ENCODE measurements at regions not wholly inside any gene's neighbourhood (a gene's known extent, or its start where the extent isn't known, plus 50 kb on each side); places are given as distances from the start of the nearest gene placed in this dataset.
A peak's percentile ranks its signal among the peaks of the same experiment; 100 is the strongest.
"Not testable (repeated sequence)": the region's sequence is repeated elsewhere in the genome, so short reads cannot be mapped to it uniquely, and the experiment has no call there.

DNA sequence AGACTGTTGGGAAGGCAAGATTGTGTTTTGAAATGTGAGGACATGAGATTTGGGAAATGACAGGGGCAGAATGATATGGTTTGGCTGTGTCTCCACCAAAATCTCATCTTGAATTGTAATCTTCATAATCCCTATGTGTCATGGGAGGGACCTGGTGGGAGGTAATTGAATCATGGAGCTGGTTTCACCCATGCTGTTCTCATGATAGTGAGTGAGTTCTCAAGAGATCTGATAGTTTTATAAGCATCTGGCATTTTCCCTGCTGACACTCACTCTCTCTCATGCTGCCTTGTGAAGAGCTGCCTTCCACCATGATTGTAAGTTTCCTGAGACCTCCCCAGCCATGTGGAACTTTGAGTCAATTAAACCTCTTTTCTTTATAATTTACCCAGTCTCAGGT, 406.2 kb downstream of the KIF20B start:
- H3K4me3 Mint-ChIP-seq; DNase-seq; H3K27me3 Mint-ChIP-seq; H3K4me1 Mint-ChIP-seq; H3K36me3 Mint-ChIP-seq (ENCODE audit: low read depth); H3K9me3 Mint-ChIP-seq; H3K27ac Mint-ChIP-seq; intact Hi-C loops (cut with micrococcal nuclease): not testable (repeated sequence)

DNA sequence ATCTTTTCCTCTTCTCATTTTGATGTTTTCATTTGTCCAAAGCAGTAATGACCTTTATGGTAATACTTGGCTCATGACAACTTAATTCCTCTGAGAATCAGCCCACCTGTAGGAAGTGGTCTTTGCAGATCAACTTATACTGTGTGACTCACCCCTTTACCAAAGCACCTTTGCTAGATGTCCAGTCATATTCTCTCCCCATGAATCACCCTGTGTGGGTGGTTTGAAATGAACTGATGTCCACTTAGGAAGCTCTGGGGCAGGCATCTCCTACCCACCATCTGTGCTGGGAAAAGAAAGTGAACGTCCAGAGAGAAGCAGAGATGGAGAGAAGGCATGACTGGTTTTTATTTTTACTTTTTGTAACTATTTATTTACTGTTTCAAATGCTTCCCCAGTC, 410.3 kb downstream of the KIF20B start:
- no peaks in the 10 kb centered on the region for H3K36me3 Mint-ChIP-seq (ENCODE audit: low read depth)
- no peaks in the 10 kb centered on the region for H3K27me3 Mint-ChIP-seq

DNA sequence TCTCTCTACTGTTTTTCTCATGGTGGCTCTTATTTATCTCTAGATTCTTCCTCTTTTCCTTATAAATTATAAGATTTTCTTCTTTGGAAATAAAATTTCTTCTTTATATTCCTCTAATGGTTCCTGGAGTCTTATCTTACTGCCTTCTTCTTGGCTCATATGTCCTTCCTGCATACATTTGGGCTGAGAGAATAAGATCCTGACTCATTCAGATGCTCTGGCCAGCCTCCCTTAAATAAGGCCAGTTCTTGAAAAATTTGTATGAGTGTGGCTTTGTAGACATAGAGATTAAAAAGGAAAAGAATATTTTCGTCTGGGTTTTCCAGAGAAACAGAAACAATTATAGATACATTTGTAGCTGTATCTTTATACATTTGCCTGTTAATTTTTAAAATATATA, 411.3 kb downstream of the KIF20B start:
- Mint-ChIP-seq H3K36me3 (ENCODE audit: low read depth) (no peaks in the 10 kb centered on the region), H3K4me1 (no peaks in the 10 kb centered on the region), H3K4me3 (no peak overlapping the region), H3K27me3 (no peaks in the 10 kb centered on the region), H3K27ac (no peak overlapping the region), H3K9me3 (peaks cover 6% of the 10 kb centered on the region)
- DNase-seq = no peak
- intact Hi-C loops (cut with micrococcal nuclease) = no loop called here

More for the DNA sequence above, 410.3 kb downstream of the KIF20B start:
- intact Hi-C loops (cut with micrococcal nuclease) = no loop called here
- no peaks in the 10 kb centered on the region for H3K4me1 Mint-ChIP-seq
- no peak overlapping the region for H3K4me3 Mint-ChIP-seq
- DNase-seq = no peak
- H3K9me3 Mint-ChIP-seq = peaks cover 6% of the 10 kb centered on the region
- H3K27ac Mint-ChIP-seq = no peak overlapping the region

DNA sequence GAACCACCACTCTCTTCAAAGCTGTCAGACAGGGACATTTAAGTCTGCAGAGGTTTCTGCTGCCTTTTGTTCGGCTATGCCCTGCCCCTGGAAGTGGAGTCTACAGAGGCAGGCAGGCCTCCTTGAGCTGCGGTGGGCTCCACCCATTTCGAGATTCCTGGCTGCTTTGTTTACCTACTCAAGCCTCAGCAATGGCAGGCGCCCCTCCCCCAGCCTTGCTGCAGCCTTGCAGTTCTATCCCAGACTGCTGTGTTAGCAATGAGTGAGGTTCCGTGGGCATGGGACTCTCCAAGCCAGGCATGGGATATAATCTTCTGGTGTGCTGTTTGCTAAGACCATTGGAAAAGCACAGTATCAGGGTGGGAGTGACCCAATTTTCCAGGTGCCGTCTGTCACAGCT, 417.2 kb downstream of the KIF20B start:
- H3K27me3 Mint-ChIP-seq; H3K4me3 Mint-ChIP-seq; H3K36me3 Mint-ChIP-seq (ENCODE audit: low read depth); intact Hi-C loops (cut with micrococcal nuclease); H3K27ac Mint-ChIP-seq; DNase-seq; H3K4me1 Mint-ChIP-seq: not testable (repeated sequence)
- peaks cover 12% of the 10 kb centered on the region for H3K9me3 Mint-ChIP-seq

DNA sequence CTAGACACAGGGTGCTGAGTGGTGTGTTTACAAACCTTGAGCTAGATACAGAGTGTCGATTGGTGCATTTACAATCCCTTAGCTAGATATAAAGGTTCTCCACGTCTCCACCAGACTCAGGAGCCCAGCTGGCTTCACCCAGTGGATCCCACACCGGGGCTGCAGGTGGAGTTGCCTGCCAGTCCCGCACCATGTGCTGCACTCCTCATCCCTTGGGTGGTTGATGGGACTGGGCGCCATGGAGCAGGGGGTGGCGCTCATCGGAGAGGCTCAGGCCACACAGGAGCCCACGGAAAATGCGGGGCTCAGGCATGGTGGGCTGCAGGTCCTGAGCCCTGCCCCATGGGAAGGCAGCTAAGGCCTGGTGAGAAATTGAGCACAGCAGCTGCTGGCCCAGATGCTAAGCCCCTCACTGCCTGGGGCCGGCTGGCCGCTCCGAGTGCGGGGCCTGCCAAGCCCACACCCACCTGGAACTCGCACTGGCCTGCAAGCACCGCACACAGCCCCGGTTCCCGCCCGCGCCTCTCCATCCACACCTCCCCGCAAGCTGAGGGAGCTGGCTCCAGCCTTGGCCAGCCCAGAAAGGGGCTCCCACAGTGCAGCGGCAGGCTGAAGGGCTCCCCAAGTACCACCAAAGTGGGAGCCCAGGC, 418.4 kb downstream of the KIF20B start:
- H3K27me3 Mint-ChIP-seq; DNase-seq; H3K4me3 Mint-ChIP-seq; H3K36me3 Mint-ChIP-seq (ENCODE audit: low read depth); intact Hi-C loops (cut with micrococcal nuclease); H3K27ac Mint-ChIP-seq; H3K4me1 Mint-ChIP-seq: not testable (repeated sequence)
- peaks cover 12% of the 10 kb centered on the region for H3K9me3 Mint-ChIP-seq

DNA sequence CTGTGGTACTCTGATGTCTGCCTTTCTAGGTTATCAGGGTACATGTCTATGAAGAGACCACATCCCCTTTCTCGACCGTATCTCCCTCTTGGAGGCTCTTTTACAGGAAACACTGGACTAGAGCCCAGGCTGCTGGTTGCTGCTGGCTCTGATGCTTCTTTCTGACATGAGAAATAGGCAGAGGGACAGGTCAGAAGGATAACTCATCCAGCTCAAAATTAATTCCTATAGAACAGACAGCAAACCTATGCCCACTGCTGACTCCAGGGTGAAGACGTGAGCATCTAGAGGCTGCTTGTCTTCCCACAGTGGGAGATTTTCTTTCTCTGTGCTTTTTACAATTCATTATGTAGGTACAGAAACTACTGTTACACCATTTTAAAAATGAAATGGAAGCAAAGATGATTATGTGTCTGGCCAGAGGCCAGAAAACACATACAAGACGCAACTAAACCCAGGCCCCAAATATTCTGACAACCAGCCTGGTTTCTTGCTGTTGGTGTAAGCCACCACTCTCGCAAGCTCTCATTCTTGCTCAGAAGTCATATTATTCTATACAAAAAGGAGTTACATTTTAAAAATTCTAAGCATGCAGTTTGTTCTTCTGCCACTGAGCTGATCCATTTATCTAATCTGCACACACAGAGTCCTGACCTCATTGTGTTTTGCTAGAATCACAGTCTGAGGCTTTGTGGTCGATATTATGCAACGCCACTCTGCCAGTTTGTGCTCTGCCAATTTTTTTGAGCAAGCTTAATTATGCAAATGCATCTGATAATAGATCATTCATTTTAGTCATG, 424.3 kb downstream of the KIF20B start:
- Mint-ChIP-seq H3K36me3 (ENCODE audit: low read depth) (no peaks in the 10 kb centered on the region), H3K9me3 (no peaks in the 10 kb centered on the region), H3K4me3 (no peak overlapping the region), H3K4me1 (no peaks in the 10 kb centered on the region), H3K27ac (no peak overlapping the region), H3K27me3 (no peaks in the 10 kb centered on the region)
- intact Hi-C loops (cut with micrococcal nuclease) = no loop called here
- no peak for DNase-seq

DNA sequence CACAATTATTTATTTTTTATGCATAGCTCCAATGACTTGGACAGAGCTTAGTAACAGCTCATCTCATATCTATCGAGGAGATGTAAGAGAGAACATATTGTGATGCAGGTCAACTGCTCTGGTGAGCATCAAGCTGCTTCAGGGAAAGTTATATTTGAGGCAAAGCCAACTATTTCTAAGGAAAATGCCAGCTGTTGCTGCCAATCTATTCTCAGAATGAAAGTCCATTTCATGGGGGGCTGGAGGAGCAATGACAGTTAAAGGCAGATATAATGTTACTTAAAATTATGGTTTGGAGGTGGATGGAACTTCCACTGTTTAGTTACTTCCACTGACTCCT, 424.8 kb downstream of the KIF20B start:
- Mint-ChIP-seq H3K36me3 (ENCODE audit: low read depth) (no peaks in the 10 kb centered on the region), H3K4me3 (no peak overlapping the region), H3K9me3 (no peaks in the 10 kb centered on the region), H3K27me3 (no peaks in the 10 kb centered on the region), H3K4me1 (no peaks in the 10 kb centered on the region), H3K27ac (no peak overlapping the region)
- no peak for DNase-seq
- intact Hi-C loops (cut with micrococcal nuclease) = no loop called here

DNA sequence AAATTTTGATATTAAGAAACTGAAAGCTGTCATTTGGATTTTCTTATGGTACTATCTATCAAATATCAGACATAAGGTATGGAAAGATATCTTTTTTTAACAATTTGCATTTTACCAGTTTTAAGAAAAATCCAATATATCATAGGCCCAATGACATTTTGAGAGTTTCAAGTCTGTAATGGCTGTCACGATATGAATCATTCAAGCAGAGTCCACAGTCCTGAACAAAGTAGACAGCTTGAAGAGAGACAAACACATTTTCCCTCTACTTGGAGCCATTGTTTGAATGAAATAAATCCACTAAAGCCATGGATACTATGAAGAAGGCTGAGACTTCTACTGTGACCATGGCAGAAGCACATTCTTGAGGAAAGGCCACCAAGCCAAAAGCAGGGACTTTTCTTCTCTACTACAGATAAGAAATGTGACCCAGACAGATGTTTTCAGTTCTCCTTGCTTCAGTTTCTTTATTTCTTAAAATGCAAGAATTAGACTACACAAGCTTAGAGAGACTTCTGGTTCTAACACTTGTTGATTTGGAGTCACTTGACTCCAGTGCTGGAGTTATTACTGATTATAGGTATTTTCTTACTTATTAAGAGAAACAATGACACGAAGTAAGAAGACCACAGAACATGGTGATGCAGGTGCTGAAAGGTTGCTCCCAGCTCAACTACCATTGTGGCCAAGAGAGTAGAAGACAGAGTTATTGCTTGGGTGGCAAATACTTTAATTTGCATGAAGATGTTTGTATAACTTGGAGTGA, 429.1 kb downstream of the KIF20B start:
- H3K36me3 Mint-ChIP-seq (ENCODE audit: low read depth) = no peaks in the 10 kb centered on the region
- H3K27me3 Mint-ChIP-seq = no peaks in the 10 kb centered on the region
- DNase-seq = no peak
- no peak overlapping the region for H3K4me3 Mint-ChIP-seq
- H3K27ac Mint-ChIP-seq = no peak overlapping the region
- no peaks in the 10 kb centered on the region for H3K4me1 Mint-ChIP-seq
- intact Hi-C loops (cut with micrococcal nuclease) = no loop called here
- H3K9me3 Mint-ChIP-seq = no peaks in the 10 kb centered on the region

DNA sequence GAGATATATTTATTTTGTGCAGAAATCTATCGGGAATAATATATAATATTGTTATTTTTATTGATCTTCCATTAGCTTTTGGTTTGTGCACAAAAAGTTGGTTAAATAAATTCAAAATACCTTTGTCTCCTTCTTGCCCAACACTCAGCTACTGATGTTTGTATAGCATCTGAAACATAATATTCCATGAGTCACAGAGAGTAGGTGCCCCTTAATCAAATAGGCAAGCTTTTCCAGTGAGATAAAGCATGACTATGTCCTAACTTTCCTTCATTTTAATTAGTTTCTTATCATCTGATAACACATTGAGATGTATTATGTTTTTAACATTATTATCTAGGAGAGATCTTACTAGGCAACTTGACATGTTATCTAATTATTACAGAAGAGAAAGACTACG, 432.2 kb downstream of the KIF20B start:
- no peaks in the 10 kb centered on the region for H3K36me3 Mint-ChIP-seq (ENCODE audit: low read depth)
- H3K4me3 Mint-ChIP-seq = no peak overlapping the region
- no peaks in the 10 kb centered on the region for H3K4me1 Mint-ChIP-seq
- peaks cover 14% of the 10 kb centered on the region for H3K9me3 Mint-ChIP-seq
- intact Hi-C loops (cut with micrococcal nuclease) = no loop called here
- H3K27me3 Mint-ChIP-seq = no peaks in the 10 kb centered on the region
- DNase-seq = no peak
- H3K27ac Mint-ChIP-seq = no peak overlapping the region

DNA sequence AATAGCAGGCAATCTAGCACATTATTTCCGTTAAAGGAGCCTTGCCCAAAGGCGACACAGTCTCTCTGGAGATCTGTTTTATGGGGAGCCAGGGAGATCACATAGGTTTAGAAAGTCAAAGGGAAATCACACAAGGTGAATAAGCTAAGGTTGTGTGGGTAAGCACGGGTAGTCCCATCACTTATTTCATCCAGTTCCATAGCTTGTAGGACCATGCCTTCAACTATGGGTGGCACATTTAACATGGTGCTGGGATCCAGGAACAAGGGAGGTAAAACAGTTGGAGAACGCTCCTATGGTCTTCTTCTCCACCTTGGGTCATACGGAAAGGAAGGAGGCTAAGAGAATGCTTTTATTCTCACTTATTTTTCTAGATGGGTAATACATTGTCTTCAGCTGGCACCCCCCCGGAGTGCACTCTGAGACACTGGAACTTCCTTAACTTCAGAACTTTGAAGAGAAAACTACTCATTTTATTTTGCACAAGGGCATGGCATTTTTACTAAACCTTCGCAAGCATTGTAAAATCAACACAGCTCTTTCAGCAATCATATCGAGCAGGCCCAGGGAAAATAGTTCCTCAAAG, 435.4 kb downstream of the KIF20B start:
- no peak overlapping the region for H3K4me3 Mint-ChIP-seq
- intact Hi-C loops (cut with micrococcal nuclease) = no loop called here
- no peaks in the 10 kb centered on the region for H3K27me3 Mint-ChIP-seq
- no peak overlapping the region for H3K27ac Mint-ChIP-seq
- no peaks in the 10 kb centered on the region for H3K4me1 Mint-ChIP-seq
- DNase-seq = peak; percentile 55
- H3K9me3 Mint-ChIP-seq = peaks cover 14% of the 10 kb centered on the region
- H3K36me3 Mint-ChIP-seq (ENCODE audit: low read depth) = no peaks in the 10 kb centered on the region

DNA sequence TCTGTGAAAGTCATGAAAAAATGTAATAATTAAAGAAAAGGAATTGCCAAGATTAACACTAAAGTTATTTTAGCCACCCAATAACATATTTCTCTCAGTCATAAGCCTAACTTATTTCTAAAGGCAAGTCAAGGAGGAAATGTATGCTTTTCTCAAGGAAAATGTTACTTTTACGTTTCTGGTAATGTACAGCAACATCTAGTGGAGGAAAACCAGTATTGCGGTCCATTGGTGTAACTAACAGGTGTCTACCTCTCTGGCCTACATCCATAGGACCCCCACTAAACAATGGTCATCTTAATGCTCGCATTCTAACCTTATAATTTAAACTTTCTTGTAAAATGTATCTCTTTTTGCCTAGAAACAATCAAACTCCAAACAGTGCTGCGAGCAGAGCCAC, 437.5 kb downstream of the KIF20B start:
- Mint-ChIP-seq H3K27ac (no peak overlapping the region), H3K36me3 (ENCODE audit: low read depth) (no peaks in the 10 kb centered on the region), H3K4me3 (no peak overlapping the region), H3K9me3 (peaks cover 14% of the 10 kb centered on the region), H3K27me3 (no peaks in the 10 kb centered on the region), H3K4me1 (no peaks in the 10 kb centered on the region)
- intact Hi-C loops (cut with micrococcal nuclease) = loop anchor here (2.0 kb wide), 1 partner anchor 346 kb away; no protein-coding TSS in a partner anchor
- DNase-seq = no peak

DNA sequence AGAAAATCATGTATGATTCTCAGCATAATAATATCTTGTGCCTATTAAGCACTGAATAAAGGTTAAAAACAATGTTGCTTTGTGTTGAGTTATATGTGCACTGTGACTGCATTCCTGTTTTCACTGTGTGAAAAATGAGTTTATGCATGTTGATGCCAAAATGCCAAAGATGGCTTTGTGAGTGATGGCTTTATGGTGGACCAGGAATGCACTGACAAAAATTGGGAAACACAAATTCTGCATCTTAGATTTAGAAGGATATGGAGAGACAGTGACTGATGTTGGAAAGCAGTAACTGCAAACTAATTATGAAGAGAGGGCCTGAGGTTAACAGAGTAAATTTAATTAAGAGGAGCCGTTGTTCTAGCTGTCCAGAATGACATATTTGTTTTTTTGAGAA, 440.4 kb downstream of the KIF20B start:
- DNase-seq = no peak
- Mint-ChIP-seq H3K27ac (no peak overlapping the region), H3K9me3 (peaks cover 8% of the 10 kb centered on the region), H3K4me1 (no peaks in the 10 kb centered on the region), H3K27me3 (no peaks in the 10 kb centered on the region), H3K36me3 (ENCODE audit: low read depth) (no peaks in the 10 kb centered on the region), H3K4me3 (no peak overlapping the region)
- intact Hi-C loops (cut with micrococcal nuclease) = no loop called here

DNA sequence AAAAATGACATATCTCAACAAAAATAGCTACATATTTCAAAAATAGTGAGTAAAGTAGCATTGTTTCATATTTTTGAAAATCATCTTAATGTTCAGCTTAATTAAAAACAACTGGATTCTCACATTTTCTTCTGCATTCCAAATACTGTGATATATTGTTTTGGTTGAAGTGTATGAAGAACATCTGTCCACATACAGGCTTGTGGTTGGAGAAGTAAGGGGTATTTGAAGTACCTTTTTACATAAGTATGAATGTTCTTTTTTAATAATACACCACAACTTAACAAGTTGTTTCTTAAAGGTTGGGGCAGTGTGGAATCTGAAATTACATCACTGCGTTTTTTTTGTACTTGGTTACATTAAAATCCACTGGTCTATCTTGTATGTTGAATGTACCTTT, 442.5 kb downstream of the KIF20B start:
- Mint-ChIP-seq H3K27me3 (no peaks in the 10 kb centered on the region), H3K9me3 (no peaks in the 10 kb centered on the region), H3K4me3 (no peak overlapping the region), H3K27ac (no peak overlapping the region), H3K4me1 (no peaks in the 10 kb centered on the region), H3K36me3 (ENCODE audit: low read depth) (no peaks in the 10 kb centered on the region)
- intact Hi-C loops (cut with micrococcal nuclease) = no loop called here
- DNase-seq = no peak
